GM18520 (cell line): ENCODE measurements at regions not wholly inside any gene's neighbourhood (a gene's known extent, or its start where the extent isn't known, plus 50 kb on each side); places are given as distances from the start of the nearest gene placed in this dataset.
A peak's percentile ranks its signal among the peaks of the same experiment; 100 is the strongest.
"Not testable (repeated sequence)": the region's sequence is repeated elsewhere in the genome, so short reads cannot be mapped to it uniquely, and the experiment has no call there.

Experiments
- ATAC-seq: cut with Tn5 transposase; IDR thresholded peaks from one replicate; pipeline ENCODE4 v1.9.1; 2021; ENCODE audit not compliant: unreplicated experiment

GRCh38 chr6:134442073-134442472, 124.2 kb upstream of the SGK1 start:
- ATAC-seq: no peak

DNA sequence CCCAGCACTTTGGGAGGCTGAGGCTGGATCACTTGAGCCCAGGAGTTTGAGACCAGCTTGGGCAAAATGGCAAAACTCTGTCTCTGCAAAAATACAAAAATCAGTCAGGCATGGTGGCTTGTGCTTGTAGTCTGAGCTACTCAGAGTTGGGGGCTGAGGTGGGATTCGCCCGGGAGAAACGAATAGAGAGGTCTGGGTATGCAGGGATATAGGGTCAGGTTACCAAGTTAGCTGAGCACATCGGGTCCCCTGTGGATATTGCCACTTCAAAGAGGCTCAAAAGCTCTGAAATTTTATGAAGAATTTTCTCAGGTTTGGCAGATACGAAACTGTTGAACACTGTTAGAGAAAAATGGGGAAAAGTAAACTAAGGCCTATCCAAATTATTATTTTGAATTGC, 120.9 kb upstream of the SGK1 start:
- ATAC-seq: no peak

GRCh38 chr6:134437376-134437775, 119.5 kb upstream of the SGK1 start:
- peak; percentile 36 for ATAC-seq

DNA sequence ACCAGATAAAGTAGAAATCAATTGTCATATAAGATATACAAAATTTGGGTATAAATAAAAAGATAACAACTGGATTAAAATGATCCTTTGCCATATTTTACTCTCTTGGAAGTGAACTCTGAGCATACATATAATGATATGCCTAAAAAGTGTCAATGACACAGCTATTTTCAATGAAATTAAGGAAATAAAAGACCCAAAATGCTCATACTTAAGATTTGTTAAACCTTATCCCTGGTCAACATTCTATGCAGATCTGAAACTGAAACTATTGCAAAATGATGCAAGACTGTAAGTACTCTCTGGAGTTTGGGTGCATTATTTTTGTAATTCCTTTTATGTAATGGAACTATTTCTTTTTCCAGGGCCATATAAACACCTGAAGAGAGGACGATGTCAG, 119.0 kb upstream of the SGK1 start:
- peak; percentile 8 for ATAC-seq

GRCh38 chr6:134436281-134436815, 118.4 kb upstream of the SGK1 start:
- ATAC-seq: peak; percentile 66

- ATAC-seq: no peak
Measured at GRCh38 chr6:134435814-134436280, 117.9 kb upstream of the SGK1 start.

DNA sequence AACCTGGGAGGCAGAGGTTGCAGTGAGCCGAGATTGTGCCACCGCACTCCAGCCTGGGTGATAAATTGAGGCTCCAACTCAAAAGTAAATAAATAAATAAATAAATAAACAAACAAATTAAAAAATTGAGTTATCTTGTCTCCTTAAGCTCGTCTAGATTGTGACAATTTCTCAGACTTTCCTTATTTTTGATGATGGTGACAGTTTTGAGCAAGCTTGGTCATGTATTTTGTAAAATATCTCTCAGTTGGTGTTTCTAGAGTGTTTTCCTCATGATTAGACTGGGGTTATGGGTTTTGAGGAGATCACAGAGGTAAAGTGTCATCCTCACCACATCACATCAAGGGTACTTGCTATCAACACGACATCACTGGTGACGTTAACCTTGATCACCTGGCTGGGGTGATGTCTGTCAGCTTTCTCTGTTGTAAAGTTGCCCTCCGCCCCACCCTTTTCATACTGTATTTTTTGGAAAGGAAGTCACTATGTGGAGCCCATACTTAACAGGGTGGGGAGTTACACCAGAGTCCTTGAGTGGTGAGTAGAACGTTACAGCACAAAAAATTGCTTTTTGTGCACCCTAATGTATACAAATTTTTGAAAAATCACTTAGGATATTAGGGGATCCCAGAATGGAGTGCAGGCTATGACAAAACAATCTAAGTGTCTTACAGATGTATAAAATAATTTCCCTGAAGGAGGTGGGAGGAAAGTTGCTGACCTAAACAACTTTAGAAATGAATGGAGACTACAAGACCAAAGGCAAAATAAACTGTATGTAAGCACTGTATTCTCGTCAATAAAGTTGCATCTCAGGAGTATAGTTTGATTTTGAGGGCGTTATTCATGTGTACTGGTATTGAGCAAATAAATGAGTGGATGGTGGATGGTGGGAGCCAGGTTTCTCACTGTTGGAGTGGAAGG, 116.4 kb upstream of the SGK1 start:
- ATAC-seq: no peak

GRCh38 chr6:134432036-134432435, 114.1 kb upstream of the SGK1 start:
- ATAC-seq: no peak

DNA sequence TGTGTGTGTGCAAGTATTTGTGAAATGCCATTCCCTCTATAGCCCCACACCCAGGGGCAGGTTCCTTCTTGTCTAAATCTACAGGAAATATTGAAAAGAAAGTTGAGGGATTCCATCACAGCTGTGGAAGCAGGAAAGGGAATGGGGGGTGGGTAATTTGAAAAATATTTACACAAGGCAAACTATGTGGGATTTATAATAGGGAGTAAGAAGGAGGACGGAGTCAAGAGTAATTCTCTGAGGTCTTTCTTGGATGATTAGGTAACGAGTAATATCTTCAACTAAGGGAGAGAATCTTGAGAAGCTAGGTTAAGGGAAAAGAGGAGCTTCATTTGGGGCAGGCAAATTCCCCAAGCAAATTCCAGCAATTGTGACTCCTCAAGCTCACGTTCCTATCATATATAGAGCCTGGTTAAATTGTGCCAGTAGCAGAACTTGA, 113.5 kb upstream of the SGK1 start:
- no peak for ATAC-seq

DNA sequence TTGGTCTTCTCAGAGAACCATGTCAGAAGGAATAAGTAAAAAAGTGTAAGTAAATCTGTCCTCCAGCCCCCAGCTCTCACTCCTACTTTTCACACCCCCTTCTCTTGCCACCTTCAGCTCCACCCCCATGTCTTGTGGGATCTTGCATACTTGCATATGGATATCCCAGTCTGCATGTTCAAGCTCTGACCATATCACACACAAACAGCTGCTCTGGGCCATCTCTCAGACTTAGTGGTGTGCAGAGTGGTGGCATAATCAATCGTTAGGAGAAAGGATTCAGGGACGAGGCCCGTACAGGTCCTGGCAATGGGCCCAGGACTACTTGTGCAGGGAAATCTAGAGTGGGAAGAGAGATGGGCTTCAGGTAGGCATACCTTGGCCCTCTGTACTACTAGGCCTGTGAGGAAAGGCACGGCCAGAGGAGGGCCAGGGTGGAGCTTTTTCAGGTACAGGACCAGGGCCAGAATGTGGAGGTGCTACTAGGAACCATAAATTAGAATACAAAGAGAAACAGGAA, 112.0 kb upstream of the SGK1 start:
- ATAC-seq: no peak

DNA sequence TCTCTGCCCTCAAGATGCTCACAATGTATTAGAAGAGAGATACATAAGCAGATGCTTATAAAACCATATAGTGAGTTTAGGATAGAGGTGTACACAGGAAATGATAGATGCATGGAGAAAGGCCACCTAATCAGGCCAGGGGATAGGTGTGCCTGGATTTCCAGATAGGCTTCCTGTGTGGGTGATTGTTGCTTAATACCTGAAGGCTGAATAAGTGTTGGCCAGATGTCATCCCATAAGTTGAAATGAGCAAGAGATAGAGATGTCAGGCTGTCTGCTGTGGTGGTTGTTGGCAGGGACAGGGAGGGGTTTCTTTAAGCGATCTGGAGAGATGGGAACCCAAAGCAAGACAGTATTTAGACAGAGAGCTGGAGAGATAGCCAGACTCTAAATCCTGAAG, 109.8 kb upstream of the SGK1 start:
- no peak for ATAC-seq

- ATAC-seq: no peak
Measured at GRCh38 chr6:134426623-134427022, 108.7 kb upstream of the SGK1 start.

GRCh38 chr6:134425917-134426316, 108.0 kb upstream of the SGK1 start:
- ATAC-seq: not testable (repeated sequence)

- no peak for ATAC-seq
Measured at GRCh38 chr6:134425513-134425912, 107.6 kb upstream of the SGK1 start.

GRCh38 chr6:134424798-134425170, 106.9 kb upstream of the SGK1 start:
- no peak for ATAC-seq

GRCh38 chr6:134424165-134424797, 106.4 kb upstream of the SGK1 start:
- ATAC-seq: no peak

DNA sequence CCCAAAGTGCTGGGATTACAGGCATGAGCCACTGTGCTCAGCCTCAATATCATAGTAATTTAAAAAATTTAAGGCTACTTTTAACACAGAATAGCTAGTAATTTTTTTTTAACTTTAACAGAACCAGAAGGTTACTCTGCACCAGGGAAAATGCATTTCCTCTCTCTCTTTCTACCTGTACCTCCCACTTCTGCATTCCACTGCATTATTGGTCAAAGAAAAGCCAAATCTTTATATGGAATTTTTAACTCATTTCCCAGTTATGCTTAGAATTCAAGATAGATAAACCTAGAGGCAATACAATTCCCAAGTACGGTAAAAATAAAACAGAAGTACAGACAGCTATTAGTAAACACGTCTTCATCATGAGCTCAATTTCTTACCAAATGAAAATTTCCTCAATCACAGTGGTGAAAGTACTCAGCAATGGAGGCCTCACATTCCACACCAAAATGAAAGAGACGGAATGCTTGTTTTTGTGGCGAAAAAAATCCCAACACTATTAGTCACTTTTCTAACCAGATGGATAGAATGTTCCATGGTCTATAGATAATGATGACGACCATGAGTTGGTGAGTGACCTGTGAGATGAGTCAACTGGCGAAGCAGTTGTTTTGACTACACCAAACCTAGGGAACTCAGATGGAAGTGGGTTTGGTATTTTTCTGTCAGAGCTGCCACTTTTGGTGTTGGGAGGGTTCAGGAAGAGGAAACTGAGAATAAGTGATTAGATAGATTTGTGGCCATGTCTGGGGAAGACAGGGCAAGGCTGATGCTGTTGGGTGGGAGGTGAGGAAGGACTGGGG, 104.7 kb upstream of the SGK1 start:
- no peak for ATAC-seq

DNA sequence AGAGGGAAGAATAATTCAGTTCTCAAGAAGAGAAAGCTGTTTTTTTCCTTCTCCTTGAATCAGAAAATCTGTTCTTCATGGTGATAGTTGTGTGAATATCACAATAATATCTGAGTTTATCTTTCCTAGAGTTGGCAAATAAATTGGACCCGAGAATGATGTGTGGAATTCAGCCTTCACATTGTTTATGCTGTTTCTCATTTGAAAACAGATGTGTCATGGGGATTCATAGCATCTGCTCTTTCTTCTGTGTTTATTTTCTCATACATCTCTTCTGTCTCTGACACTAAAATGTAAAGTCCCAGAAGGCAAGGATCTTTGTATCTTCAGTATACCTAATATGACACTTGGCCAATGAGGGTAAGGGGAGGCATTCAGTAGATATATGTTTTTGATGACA, 103.6 kb upstream of the SGK1 start:
- ATAC-seq: no peak

GRCh38 chr6:134420614-134421181, 102.8 kb upstream of the SGK1 start:
- ATAC-seq: no peak

- no peak for ATAC-seq
Measured at GRCh38 chr6:134419716-134420115, 101.8 kb upstream of the SGK1 start.
